ENCODE measurements at regions not wholly inside any gene's neighbourhood (a gene's known extent, or its start where the extent isn't known, plus 50 kb on each side); places are given as distances from the start of the nearest gene placed in this dataset.

GRCh38 chrX:88584283-88584682, 162.7 kb upstream of the CPXCR1 start:
- TF ChIP-seq CTCF (IDR thresholded peaks at IDR 0.05; ENCODE audit: poor library complexity) (no peak), EZH2 (IDR thresholded peaks at IDR 0.05; ENCODE audit: borderline replicate concordance) (no peak)

Measured in hepatocyte (in vitro differentiated cells).